ENCODE measurements at regions not wholly inside any gene's neighbourhood (a gene's known extent, or its start where the extent isn't known, plus 50 kb on each side); places are given as distances from the start of the nearest gene placed in this dataset.
"Not testable (repeated sequence)": the region's sequence is repeated elsewhere in the genome, so short reads cannot be mapped to it uniquely, and the experiment has no call there.

GRCh38 chr9:24816006-24816405 lies 270.3 kb upstream of the IZUMO3 start:
- H3K4me3 ChIP-seq = no peak overlapping the region
- no peak for DNase-seq
- TF ChIP-seq CTCF (IDR thresholded peaks at IDR 0.05) = no peak
- no peak for ATAC-seq
- intact Hi-C loops (cut with DNase I) = no loop called here
- H3K27me3 ChIP-seq = no peaks in the 10 kb centered on the region
- H3K4me1 ChIP-seq = no peaks in the 10 kb centered on the region
- no peaks in the 10 kb centered on the region for H3K36me3 ChIP-seq
- peaks cover 0 to 4% (median 0%) of the 10 kb centered on the region in 11 donors for H3K9me3 ChIP-seq
- no peak overlapping the region for H3K27ac ChIP-seq
- 5 to 15% methylated on average over 1 of the region's 1 CpG for WGBS, 2 donors

GRCh38 chr9:24801344-24801743 lies 255.6 kb upstream of the IZUMO3 start:
- WGBS, 2 donors = 57 to 61% methylated on average over 3 of the region's 3 CpGs
- H3K9me3 ChIP-seq = no peaks in the 10 kb centered on the region
- no peak for ATAC-seq
- H3K4me3 ChIP-seq = no peak overlapping the region
- no peaks in the 10 kb centered on the region for H3K36me3 ChIP-seq
- no peak overlapping the region for H3K27ac ChIP-seq
- H3K4me1 ChIP-seq = no peaks in the 10 kb centered on the region
- no peak for DNase-seq
- H3K27me3 ChIP-seq = no peaks in the 10 kb centered on the region
- intact Hi-C loops (cut with DNase I) = no loop called here
- no peak for TF ChIP-seq CTCF (IDR thresholded peaks at IDR 0.05)

GRCh38 chr9:24793787-24794186 lies 248.1 kb upstream of the IZUMO3 start:
- no peak for ATAC-seq
- DNase-seq = no peak
- H3K27ac ChIP-seq = no peak overlapping the region
- 36 to 44% methylated on average over 2 of the region's 2 CpGs for WGBS, 2 donors
- H3K9me3 ChIP-seq = peaks cover 0 to 32% (median 0%) of the 10 kb centered on the region in 11 donors
- TF ChIP-seq CTCF (IDR thresholded peaks at IDR 0.05) = no peak
- intact Hi-C loops (cut with DNase I) = no loop called here
- H3K4me3 ChIP-seq = no peak overlapping the region
- H3K4me1 ChIP-seq = no peaks in the 10 kb centered on the region
- no peaks in the 10 kb centered on the region for H3K36me3 ChIP-seq
- no peaks in the 10 kb centered on the region for H3K27me3 ChIP-seq

GRCh38 chr9:24776226-24776625 lies 230.5 kb upstream of the IZUMO3 start:
- no peak for TF ChIP-seq CTCF (IDR thresholded peaks at IDR 0.05)
- no peaks in the 10 kb centered on the region for H3K4me1 ChIP-seq
- DNase-seq (no peak), ATAC-seq (no peak)
- H3K4me3 ChIP-seq = no peak overlapping the region
- peaks cover 0 to 63% (median 9%) of the 10 kb centered on the region in 11 donors for H3K9me3 ChIP-seq
- no peaks in the 10 kb centered on the region for H3K36me3 ChIP-seq
- no peaks in the 10 kb centered on the region for H3K27me3 ChIP-seq
- intact Hi-C loops (cut with DNase I) = no loop called here
- no peak overlapping the region for H3K27ac ChIP-seq

- H3K27me3 ChIP-seq; H3K27ac ChIP-seq; H3K36me3 ChIP-seq; H3K4me3 ChIP-seq; intact Hi-C loops (cut with DNase I); H3K4me1 ChIP-seq; ATAC-seq; DNase-seq: not testable (repeated sequence)
- WGBS, 2 donors = 86 to 90% methylated on average over 8 of the region's 8 CpGs
- peaks cover 0 to 61% (median 9%) of the 10 kb centered on the region in 11 donors for H3K9me3 ChIP-seq
These were observed 228.5 kb upstream of the IZUMO3 start for GRCh38 chr9:24774199-24774598.

Data from heart right ventricle (tissue), 16 donors.